ENCODE measurements at regions not wholly inside any gene's neighbourhood (a gene's known extent, or its start where the extent isn't known, plus 50 kb on each side); places are given as distances from the start of the nearest gene placed in this dataset.

DNA sequence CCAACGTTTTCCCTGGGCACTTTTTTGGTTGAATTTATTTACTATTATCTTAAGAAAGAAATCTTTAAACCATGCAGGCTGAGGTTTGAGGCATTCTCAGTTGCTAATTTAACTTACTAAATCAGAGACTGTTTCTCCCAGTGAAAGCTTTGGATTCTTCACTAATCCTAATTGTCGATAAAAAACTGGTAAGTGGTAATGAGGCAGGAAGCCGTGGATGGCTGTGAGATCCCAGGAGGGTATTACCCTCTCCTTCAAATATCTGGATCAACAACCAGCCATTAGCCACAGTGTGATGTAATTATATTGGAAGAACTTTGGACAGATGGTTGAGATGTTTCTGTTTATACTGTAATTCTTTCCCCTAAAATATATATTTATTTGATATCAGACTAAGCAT, 485.0 kb downstream of the DISC1 start (continued):
- TF ChIP-seq GTF2E2 (tag; IDR thresholded peaks at IDR 0.05) (no peak), PML (IDR thresholded peaks at IDR 0.05; ENCODE audit: low read length) (no peak)
- TF ChIP-seq, protein P1, sequence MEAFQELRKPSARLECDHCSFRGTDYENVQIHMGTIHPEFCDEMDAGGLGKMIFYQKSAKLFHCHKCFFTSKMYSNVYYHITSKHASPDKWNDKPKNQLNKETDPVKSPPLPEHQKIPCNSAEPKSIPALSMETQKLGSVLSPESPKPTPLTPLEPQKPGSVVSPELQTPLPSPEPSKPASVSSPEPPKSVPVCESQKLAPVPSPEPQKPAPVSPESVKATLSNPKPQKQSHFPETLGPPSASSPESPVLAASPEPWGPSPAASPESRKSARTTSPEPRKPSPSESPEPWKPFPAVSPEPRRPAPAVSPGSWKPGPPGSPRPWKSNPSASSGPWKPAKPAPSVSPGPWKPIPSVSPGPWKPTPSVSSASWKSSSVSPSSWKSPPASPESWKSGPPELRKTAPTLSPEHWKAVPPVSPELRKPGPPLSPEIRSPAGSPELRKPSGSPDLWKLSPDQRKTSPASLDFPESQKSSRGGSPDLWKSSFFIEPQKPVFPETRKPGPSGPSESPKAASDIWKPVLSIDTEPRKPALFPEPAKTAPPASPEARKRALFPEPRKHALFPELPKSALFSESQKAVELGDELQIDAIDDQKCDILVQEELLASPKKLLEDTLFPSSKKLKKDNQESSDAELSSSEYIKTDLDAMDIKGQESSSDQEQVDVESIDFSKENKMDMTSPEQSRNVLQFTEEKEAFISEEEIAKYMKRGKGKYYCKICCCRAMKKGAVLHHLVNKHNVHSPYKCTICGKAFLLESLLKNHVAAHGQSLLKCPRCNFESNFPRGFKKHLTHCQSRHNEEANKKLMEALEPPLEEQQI (IDR thresholded peaks at IDR 0.05) = no peak

DNA sequence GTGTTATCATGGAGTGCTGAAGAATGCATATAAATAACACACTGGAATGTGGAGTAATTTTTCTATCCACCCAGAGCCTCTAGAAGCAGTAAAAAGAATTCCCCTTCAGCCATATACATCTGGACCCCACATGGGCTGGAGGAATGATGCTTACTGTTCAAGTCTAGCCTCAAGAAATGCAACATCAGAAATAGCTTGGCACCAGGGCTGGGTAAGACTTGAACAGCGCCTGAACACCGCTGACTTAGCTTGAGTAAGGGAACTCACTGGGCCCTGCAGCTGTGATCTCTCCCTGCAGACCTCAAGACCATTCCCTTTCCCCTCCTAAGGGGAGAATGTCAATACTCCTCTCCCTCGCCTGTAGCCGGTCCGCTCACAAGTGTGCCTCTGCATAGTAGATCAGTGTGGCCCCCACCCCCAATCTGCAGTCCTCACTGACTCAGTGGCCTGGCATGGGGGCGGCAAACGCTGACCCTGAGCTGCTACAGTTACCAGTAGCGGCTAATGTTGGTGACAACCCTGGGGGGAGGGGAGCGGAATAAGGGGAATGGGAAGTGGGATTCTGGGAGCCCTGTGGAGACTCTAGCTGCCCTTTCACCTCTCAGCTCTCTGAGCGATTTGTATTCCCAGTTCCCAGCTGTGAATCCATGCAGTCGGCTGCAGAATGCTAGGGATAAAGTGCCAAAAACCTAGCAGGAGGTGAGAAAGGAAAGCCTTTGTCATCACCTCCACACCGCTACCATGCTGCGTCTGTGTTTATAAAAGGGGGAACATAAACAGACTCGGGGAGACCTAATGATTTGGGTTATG, 483.9 kb downstream of the DISC1 start:
- intact Hi-C loops (cut with micrococcal nuclease) (no loop called here), in situ Hi-C loops (cut with MboI) (no loop called here)
- no peaks in the 10 kb centered on the region for H4K20me1 ChIP-seq (replicated peaks; ENCODE audit: control insufficient read depth, insufficient read depth, low read length)
- FAIRE-seq (no peak), DNase-seq (ENCODE audit: extremely low read depth in 1 of 4, low spot score in 3 of 4) (no peak), ATAC-seq (no peak)
- no peaks in the 10 kb centered on the region for H3K36me3 ChIP-seq (ENCODE audit: control insufficient read depth, insufficient read depth, low read length)
- H3K79me2 ChIP-seq (ENCODE audit: control insufficient read depth, insufficient read depth, low read length) = no peaks in the 10 kb centered on the region
- no peak overlapping the region for H3K4me3 ChIP-seq
- POLR2A ChIA-PET = interaction anchor here (0.8 kb wide), 1 partner anchor 1500 kb away, joined by 3 read pairs; no protein-coding TSS in a partner anchor
- WGBS (ENCODE audit: insufficient coverage, low coverage, missing lambda C conversion rate) = 1% methylated on average over 14 of the region's 14 CpGs
- BruUV-seq (replicated peaks) = no TSS peak
- H3K9me3 ChIP-seq (replicated peaks; ENCODE audit: control insufficient read depth, insufficient read depth, low read depth, low read length) = no peaks in the 10 kb centered on the region
- CTCF ChIA-PET (ENCODE audit: low intra/inter-chr PET ratio) = no interaction called here
- H2AFZ ChIP-seq (ENCODE audit: low read depth, low read length) = no peak overlapping the region
- no peaks in the 10 kb centered on the region for H3K4me1 ChIP-seq (replicated peaks in 1 of 2; ENCODE audit: control insufficient read depth in 2 of 2, insufficient read depth in 2 of 2, low read length in 2 of 2)
- no peaks in the 10 kb centered on the region for H3K9me1 ChIP-seq (ENCODE audit: control insufficient read depth, insufficient read depth, low read length)
- H3K27me3 ChIP-seq (ENCODE audit: control insufficient read depth in 2 of 2, insufficient read depth in 2 of 2, low read length in 2 of 2) = no peaks in the 10 kb centered on the region
- H3K9ac ChIP-seq (ENCODE audit: insufficient read depth in 1 of 2, low read depth in 2 of 2, low read length in 2 of 2) = no peak overlapping the region
- no peak overlapping the region for H3K27ac ChIP-seq (ENCODE audit: extremely low read depth, low read depth, low read length)
- H3K4me2 ChIP-seq (ENCODE audit: insufficient read depth, low read length) = no peak overlapping the region
- no peak for TF ChIP-seq ZNF583 (CRISPR knock-in tag; IDR thresholded peaks at IDR 0.05)
- no peak for TF ChIP-seq ZNF224 (CRISPR knock-in tag; IDR thresholded peaks at IDR 0.05)
- no peak for TF ChIP-seq CEBPB (tag; IDR thresholded peaks at IDR 0.05)
- TF ChIP-seq ZNF197 (CRISPR knock-in tag; IDR thresholded peaks at IDR 0.05; ENCODE audit: low read depth) = no peak
- no peak for TF ChIP-seq RBFOX2 (IDR thresholded peaks at IDR 0.05; ENCODE audit: low read depth, low read length)
- no peak for TF ChIP-seq ZNF239 (CRISPR knock-in tag; IDR thresholded peaks at IDR 0.05)
- TF ChIP-seq, protein P2, sequence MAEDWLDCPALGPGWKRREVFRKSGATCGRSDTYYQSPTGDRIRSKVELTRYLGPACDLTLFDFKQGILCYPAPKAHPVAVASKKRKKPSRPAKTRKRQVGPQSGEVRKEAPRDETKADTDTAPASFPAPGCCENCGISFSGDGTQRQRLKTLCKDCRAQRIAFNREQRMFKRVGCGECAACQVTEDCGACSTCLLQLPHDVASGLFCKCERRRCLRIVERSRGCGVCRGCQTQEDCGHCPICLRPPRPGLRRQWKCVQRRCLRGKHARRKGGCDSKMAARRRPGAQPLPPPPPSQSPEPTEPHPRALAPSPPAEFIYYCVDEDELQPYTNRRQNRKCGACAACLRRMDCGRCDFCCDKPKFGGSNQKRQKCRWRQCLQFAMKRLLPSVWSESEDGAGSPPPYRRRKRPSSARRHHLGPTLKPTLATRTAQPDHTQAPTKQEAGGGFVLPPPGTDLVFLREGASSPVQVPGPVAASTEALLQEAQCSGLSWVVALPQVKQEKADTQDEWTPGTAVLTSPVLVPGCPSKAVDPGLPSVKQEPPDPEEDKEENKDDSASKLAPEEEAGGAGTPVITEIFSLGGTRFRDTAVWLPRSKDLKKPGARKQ (CRISPR knock-in tag; IDR thresholded peaks at IDR 0.05) = no peak
- TF ChIP-seq BCOR (IDR thresholded peaks at IDR 0.05) = no peak
- no peak for TF ChIP-seq MAZ (CRISPR knock-in tag; conservative IDR thresholded peaks at IDR 0.05 in 1 of 2, IDR thresholded peaks at IDR 0.05 in 1 of 2)
- no peak for TF ChIP-seq HMG20B (CRISPR knock-in tag; IDR thresholded peaks at IDR 0.05)
- TF ChIP-seq, protein P3, sequence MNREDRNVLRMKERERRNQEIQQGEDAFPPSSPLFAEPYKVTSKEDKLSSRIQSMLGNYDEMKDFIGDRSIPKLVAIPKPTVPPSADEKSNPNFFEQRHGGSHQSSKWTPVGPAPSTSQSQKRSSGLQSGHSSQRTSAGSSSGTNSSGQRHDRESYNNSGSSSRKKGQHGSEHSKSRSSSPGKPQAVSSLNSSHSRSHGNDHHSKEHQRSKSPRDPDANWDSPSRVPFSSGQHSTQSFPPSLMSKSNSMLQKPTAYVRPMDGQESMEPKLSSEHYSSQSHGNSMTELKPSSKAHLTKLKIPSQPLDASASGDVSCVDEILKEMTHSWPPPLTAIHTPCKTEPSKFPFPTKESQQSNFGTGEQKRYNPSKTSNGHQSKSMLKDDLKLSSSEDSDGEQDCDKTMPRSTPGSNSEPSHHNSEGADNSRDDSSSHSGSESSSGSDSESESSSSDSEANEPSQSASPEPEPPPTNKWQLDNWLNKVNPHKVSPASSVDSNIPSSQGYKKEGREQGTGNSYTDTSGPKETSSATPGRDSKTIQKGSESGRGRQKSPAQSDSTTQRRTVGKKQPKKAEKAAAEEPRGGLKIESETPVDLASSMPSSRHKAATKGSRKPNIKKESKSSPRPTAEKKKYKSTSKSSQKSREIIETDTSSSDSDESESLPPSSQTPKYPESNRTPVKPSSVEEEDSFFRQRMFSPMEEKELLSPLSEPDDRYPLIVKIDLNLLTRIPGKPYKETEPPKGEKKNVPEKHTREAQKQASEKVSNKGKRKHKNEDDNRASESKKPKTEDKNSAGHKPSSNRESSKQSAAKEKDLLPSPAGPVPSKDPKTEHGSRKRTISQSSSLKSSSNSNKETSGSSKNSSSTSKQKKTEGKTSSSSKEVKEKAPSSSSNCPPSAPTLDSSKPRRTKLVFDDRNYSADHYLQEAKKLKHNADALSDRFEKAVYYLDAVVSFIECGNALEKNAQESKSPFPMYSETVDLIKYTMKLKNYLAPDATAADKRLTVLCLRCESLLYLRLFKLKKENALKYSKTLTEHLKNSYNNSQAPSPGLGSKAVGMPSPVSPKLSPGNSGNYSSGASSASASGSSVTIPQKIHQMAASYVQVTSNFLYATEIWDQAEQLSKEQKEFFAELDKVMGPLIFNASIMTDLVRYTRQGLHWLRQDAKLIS (CRISPR knock-in tag; IDR thresholded peaks at IDR 0.05) = no peak

Data from K562 (cell line).